Activated CD8-positive, alpha-beta memory T cell treated with anti-CD3 and anti-CD28 coated beads, Interleukin-2, amount 50 U/mL, for 24 hours (primary cell): ENCODE measurements at regions not wholly inside any gene's neighbourhood (a gene's known extent, or its start where the extent isn't known, plus 50 kb on each side); places are given as distances from the start of the nearest gene placed in this dataset.

Experiments
- DNase-seq: peaks from one replicate; pipeline ENCODE4 v3.0.0-alpha.2; 2020; ENCODE audit errors: extremely low read depth

GRCh38 chr2:57569396-57569795 is 477.2 kb upstream of the VRK2 start:
- DNase-seq = no peak

- no peak for DNase-seq
Observed at GRCh38 chr2:57570961-57571360, 475.6 kb upstream of the VRK2 start.

GRCh38 chr2:57575700-57576268 is 470.8 kb upstream of the VRK2 start:
- no peak for DNase-seq

- DNase-seq = no peak
Observed at GRCh38 chr2:57576983-57577382, 469.6 kb upstream of the VRK2 start.

GRCh38 chr2:57597940-57598339 is 448.7 kb upstream of the VRK2 start:
- no peak for DNase-seq

GRCh38 chr2:57598551-57598950 is 448.1 kb upstream of the VRK2 start:
- no peak for DNase-seq

GRCh38 chr2:57602733-57603132 is 443.9 kb upstream of the VRK2 start:
- no peak for DNase-seq

GRCh38 chr2:57614988-57615387 is 431.6 kb upstream of the VRK2 start:
- DNase-seq = no peak

GRCh38 chr2:57615855-57616556 is 430.6 kb upstream of the VRK2 start:
- no peak for DNase-seq

- no peak for DNase-seq
Observed at GRCh38 chr2:57617318-57617717, 429.3 kb upstream of the VRK2 start.

GRCh38 chr2:57621122-57621663 is 425.4 kb upstream of the VRK2 start:
- no peak for DNase-seq

- no peak for DNase-seq
Observed at GRCh38 chr2:57622009-57622408, 424.6 kb upstream of the VRK2 start.

- no peak for DNase-seq
Observed at GRCh38 chr2:57656198-57656597, 390.4 kb upstream of the VRK2 start.

GRCh38 chr2:57669570-57669969 is 377.0 kb upstream of the VRK2 start:
- no peak for DNase-seq

- DNase-seq = no peak
Observed at GRCh38 chr2:57674025-57674424, 372.6 kb upstream of the VRK2 start.

GRCh38 chr2:57674743-57675142 is 371.9 kb upstream of the VRK2 start:
- no peak for DNase-seq

- DNase-seq = no peak
Observed at GRCh38 chr2:57677296-57677695, 369.3 kb upstream of the VRK2 start.

- no peak for DNase-seq
Observed at GRCh38 chr2:57681650-57682049, 365.0 kb upstream of the VRK2 start.

- DNase-seq = no peak
Observed at GRCh38 chr2:57685032-57685431, 361.6 kb upstream of the VRK2 start.

- DNase-seq = no peak
Observed at GRCh38 chr2:57692395-57692794, 354.2 kb upstream of the VRK2 start.

GRCh38 chr2:57693177-57693576 is 353.4 kb upstream of the VRK2 start:
- DNase-seq = no peak

- no peak for DNase-seq
Observed at GRCh38 chr2:57693965-57694364, 352.6 kb upstream of the VRK2 start.

GRCh38 chr2:57696016-57696415 is 350.6 kb upstream of the VRK2 start:
- no peak for DNase-seq

- DNase-seq = no peak
Observed at GRCh38 chr2:57698392-57698791, 348.2 kb upstream of the VRK2 start.
